ENCODE measurements at regions not wholly inside any gene's neighbourhood (a gene's known extent, or its start where the extent isn't known, plus 50 kb on each side); places are given as distances from the start of the nearest gene placed in this dataset.

GRCh38 chr12:31228811-31229792 is 96.8 kb downstream of the SINHCAF start:
- Histone ChIP-seq H3K4me3 (no peak overlapping the region), H3K36me3 (ENCODE audit: insufficient read depth, low read length) (no peaks in the 10 kb centered on the region), H3K27ac (no peak overlapping the region), H3K9ac (ENCODE audit: insufficient read length) (no peak overlapping the region), H3K9me3 (ENCODE audit: low read depth, low read length) (no peaks in the 10 kb centered on the region)
- no peak for TF ChIP-seq POLR2AphosphoS5 (IDR thresholded peaks at IDR 0.05; ENCODE audit: borderline replicate concordance, low read depth, low read length)
- TF ChIP-seq EZH2 (IDR thresholded peaks at IDR 0.05): no peak
- TF ChIP-seq FOXP2 (optimal IDR thresholded peaks at IDR 0.05; ENCODE audit: control extremely low read depth, extremely low read length, insufficient read depth): no peak
- DNase-seq (ENCODE audit: low read depth, low spot score): no peak

GRCh38 chr12:31230004-31230403 is 95.9 kb downstream of the SINHCAF start:
- Histone ChIP-seq H3K36me3 (ENCODE audit: insufficient read depth, low read length) (no peaks in the 10 kb centered on the region), H3K4me3 (no peak overlapping the region), H3K27ac (no peak overlapping the region), H3K9me3 (ENCODE audit: low read depth, low read length) (no peaks in the 10 kb centered on the region), H3K9ac (ENCODE audit: insufficient read length) (no peak overlapping the region)
- DNase-seq (ENCODE audit: low read depth, low spot score): no peak
- no peak for TF ChIP-seq EZH2 (IDR thresholded peaks at IDR 0.05)
- TF ChIP-seq POLR2AphosphoS5 (IDR thresholded peaks at IDR 0.05; ENCODE audit: borderline replicate concordance, low read depth, low read length): no peak
- no peak for TF ChIP-seq FOXP2 (optimal IDR thresholded peaks at IDR 0.05; ENCODE audit: control extremely low read depth, extremely low read length, insufficient read depth)
